Caco-2 (cell line): ENCODE measurements at regions not wholly inside any gene's neighbourhood (a gene's known extent, or its start where the extent isn't known, plus 50 kb on each side); places are given as distances from the start of the nearest gene placed in this dataset.

Source experiments
- BruUV-seq: library from RNA; stranded (reverse); fragments of 400-500 nt; replicated peaks from 2 replicates; lab custom pipeline; 2021; lab: Mats Ljungman, UMichigan
- CTCF ChIA-PET: fragments of 300-600 bp; sonication (Branson Sonifier 250); formaldehyde crosslinking; loops from one replicate; lab custom pipeline; 2022; ENCODE audit warnings: antibody characterized with exemption; lab: Charles Lee
- POLR2A ChIA-PET: fragments of 300-600 bp; sonication (Branson Sonifier 250); formaldehyde crosslinking; loops from one replicate; lab custom pipeline; 2022; ENCODE audit warnings: antibody characterized with exemption; lab: Charles Lee
- DNase-seq, 2 experiments: peaks; one replicate each; pipeline versions ENCODE4 v3.0.0 to v3.0.0-alpha.2; 2020 to 2022
- H3K27me3 ChIP-seq: replicated peaks from 2 replicates; pipeline ENCODE4 v1.6.0; 2011; ENCODE audit warnings: low read length; ENCODE audit not compliant: control insufficient read depth, insufficient read depth
- H3K36me3 ChIP-seq: 2 replicates; pipeline ENCODE4 v1.5.1; 2011; ENCODE audit warnings: low read length; ENCODE audit not compliant: control insufficient read depth, insufficient read depth
- H3K4me1 ChIP-seq: fragments of 250-450 bp; sonication (Bioruptor Pico); 2 replicates; pipeline ENCODE4 v1.5.1; 2020; ENCODE audit warnings: mild to moderate bottlenecking
- H3K4me3 ChIP-seq: 2 replicates; pipeline ENCODE4 v1.5.1; 2011; ENCODE audit warnings: low read depth, mild to moderate bottlenecking, control low read depth, low read length
- H3K9me3 ChIP-seq: fragments of 250-450 bp; sonication (Bioruptor Pico); 2 replicates; pipeline ENCODE4 v1.5.1; 2020; ENCODE audit warnings: mild to moderate bottlenecking, moderate library complexity
- H3K27ac Mint-ChIP-seq: one replicate; pipeline ENCODE4 v1.8.0; 2022; ENCODE audit warnings: mixed read lengths; ENCODE audit not compliant: unreplicated experiment
- H3K27me3 Mint-ChIP-seq: one replicate; pipeline ENCODE4 v1.8.0; 2022; ENCODE audit warnings: mixed read lengths; ENCODE audit not compliant: insufficient read depth, unreplicated experiment
- H3K36me3 Mint-ChIP-seq: one replicate; pipeline ENCODE4 v1.8.0; 2022; ENCODE audit warnings: mild to moderate bottlenecking, mixed read lengths; ENCODE audit not compliant: insufficient read depth, unreplicated experiment
- H3K4me1 Mint-ChIP-seq: one replicate; pipeline ENCODE4 v1.8.0; 2022; ENCODE audit warnings: low read depth, mixed read lengths; ENCODE audit not compliant: unreplicated experiment
- H3K4me3 Mint-ChIP-seq: one replicate; pipeline ENCODE4 v1.8.0; 2022; ENCODE audit warnings: mild to moderate bottlenecking, moderate library complexity, mixed read lengths; ENCODE audit not compliant: unreplicated experiment
- H3K9me3 Mint-ChIP-seq: one replicate; pipeline ENCODE4 v1.8.0; 2022; ENCODE audit warnings: mixed read lengths; ENCODE audit not compliant: unreplicated experiment
- CTCF ChIP-seq, 2 experiments: fragments of 200-600 bp in 1 of 2; IDR thresholded peaks; 1 replicate in 1 of 2; 2 replicates in 1 of 2; pipeline versions ENCODE4 v1.5.1 to v1.8.0; 2011 to 2022; ENCODE audit warnings: antibody characterized with exemption in 1 of 2, control low read depth in 1 of 2, inconsistent platforms in 1 of 2, low read depth in 1 of 2, low read length in 1 of 2, mild to moderate bottlenecking in 1 of 2, moderate library complexity in 1 of 2; ENCODE audit not compliant: insufficient read depth in 1 of 2, severe bottlenecking in 1 of 2, unreplicated experiment in 1 of 2
- intact Hi-C: fragments of 100-400 bp; cut with micrococcal nuclease; formaldehyde crosslinking; loops from one replicate; pipeline ENCODE4 v1.10.0; 2022; ENCODE audit not compliant: unreplicated experiment

GRCh38 chrX:131724292-131724691 is 180.4 kb downstream of the OR13H1 start:
- Mint-ChIP-seq H3K36me3 (no peaks in the 10 kb centered on the region), H3K4me1 (no peaks in the 10 kb centered on the region), H3K9me3 (no peaks in the 10 kb centered on the region), H3K27me3 (no peaks in the 10 kb centered on the region), H3K27ac (no peak overlapping the region), H3K4me3 (no peak overlapping the region)
- Histone ChIP-seq H3K27me3 (no peaks in the 10 kb centered on the region), H3K36me3 (no peaks in the 10 kb centered on the region), H3K9me3 (no peaks in the 10 kb centered on the region), H3K4me3 (no peak overlapping the region), H3K4me1 (no peaks in the 10 kb centered on the region)
- POLR2A ChIA-PET: no interaction called here
- no peak for TF ChIP-seq CTCF (IDR thresholded peaks at IDR 0.05; ENCODE audit: insufficient read depth in 1 of 2, low read depth in 1 of 2, low read length in 1 of 2, severe bottlenecking in 1 of 2, unreplicated experiment in 1 of 2)
- CTCF ChIA-PET: no interaction called here
- intact Hi-C loops: no loop called here
- BruUV-seq: no TSS peak
- no peak for DNase-seq

GRCh38 chrX:131725001-131725654 is 181.3 kb downstream of the OR13H1 start:
- no peaks in the 10 kb centered on the region for H3K36me3 ChIP-seq
- H3K4me3 ChIP-seq: no peak overlapping the region
- Mint-ChIP-seq H3K36me3 (no peaks in the 10 kb centered on the region), H3K27ac (no peak overlapping the region), H3K9me3 (no peaks in the 10 kb centered on the region), H3K4me1 (no peaks in the 10 kb centered on the region), H3K4me3 (no peak overlapping the region), H3K27me3 (no peaks in the 10 kb centered on the region)
- no peaks in the 10 kb centered on the region for H3K9me3 ChIP-seq
- ChIA-PET POLR2A (no interaction called here), CTCF (no interaction called here)
- H3K4me1 ChIP-seq: no peaks in the 10 kb centered on the region
- no peak for TF ChIP-seq CTCF (IDR thresholded peaks at IDR 0.05; ENCODE audit: insufficient read depth in 1 of 2, low read depth in 1 of 2, low read length in 1 of 2, severe bottlenecking in 1 of 2, unreplicated experiment in 1 of 2)
- no peak for DNase-seq
- BruUV-seq: no TSS peak
- intact Hi-C loops: no loop called here
- H3K27me3 ChIP-seq: no peaks in the 10 kb centered on the region

- H3K27me3 ChIP-seq: no peaks in the 10 kb centered on the region
- H3K4me1 ChIP-seq: no peaks in the 10 kb centered on the region
- H3K36me3 ChIP-seq: no peaks in the 10 kb centered on the region
- no peak overlapping the region for H3K4me3 ChIP-seq
- Mint-ChIP-seq H3K36me3 (no peaks in the 10 kb centered on the region), H3K27me3 (no peaks in the 10 kb centered on the region), H3K4me1 (no peaks in the 10 kb centered on the region), H3K4me3 (no peak overlapping the region), H3K9me3 (no peaks in the 10 kb centered on the region), H3K27ac (no peak overlapping the region)
- CTCF ChIA-PET: no interaction called here
- intact Hi-C loops: no loop called here
- POLR2A ChIA-PET: no interaction called here
- no peak for TF ChIP-seq CTCF (IDR thresholded peaks at IDR 0.05; ENCODE audit: insufficient read depth in 1 of 2, low read depth in 1 of 2, low read length in 1 of 2, severe bottlenecking in 1 of 2, unreplicated experiment in 1 of 2)
- DNase-seq: no peak
- H3K9me3 ChIP-seq: no peaks in the 10 kb centered on the region
- no TSS peak for BruUV-seq
Measured at GRCh38 chrX:131727778-131728177, 183.9 kb downstream of the OR13H1 start.
